GM12864 (cell line): ENCODE measurements at regions not wholly inside any gene's neighbourhood (a gene's known extent, or its start where the extent isn't known, plus 50 kb on each side); places are given as distances from the start of the nearest gene placed in this dataset.

Experiments used
- DNase-seq: peaks from one replicate; pipeline ENCODE4 v3.0.0-alpha.2; 2011; ENCODE audit warnings: low read depth
- H3K4me3 ChIP-seq: 2 replicates; pipeline ENCODE4 v1.5.1; 2011; ENCODE audit warnings: mild to moderate bottlenecking, low read depth, low read length, control low read depth
- CTCF ChIP-seq: IDR thresholded peaks from 2 replicates; pipeline ENCODE4 v1.5.1; 2011; ENCODE audit warnings: low read depth, mild to moderate bottlenecking, moderate library complexity, low read length, control low read depth, inconsistent platforms; ENCODE audit errors: missing control alignments

GRCh38 chrX:8374041-8374825, 90.4 kb upstream of the VCX3B start:
- H3K4me3 ChIP-seq, result no peak overlapping the region
- DNase-seq, result no peak
- TF ChIP-seq CTCF, result no peak

GRCh38 chrX:8377041-8377440, 87.6 kb upstream of the VCX3B start:
- no peak for DNase-seq
- H3K4me3 ChIP-seq, result no peak overlapping the region
- TF ChIP-seq CTCF, result no peak

- no peak for TF ChIP-seq CTCF
- no peak for DNase-seq
- H3K4me3 ChIP-seq, result no peak overlapping the region
Measured at GRCh38 chrX:8390771-8391170, 73.9 kb upstream of the VCX3B start.

GRCh38 chrX:8403988-8404387, 60.6 kb upstream of the VCX3B start:
- TF ChIP-seq CTCF, result no peak
- no peak overlapping the region for H3K4me3 ChIP-seq
- no peak for DNase-seq

GRCh38 chrX:8404471-8404870, 60.2 kb upstream of the VCX3B start:
- no peak for DNase-seq
- no peak overlapping the region for H3K4me3 ChIP-seq
- TF ChIP-seq CTCF, result no peak

GRCh38 chrX:8404926-8405325, 59.7 kb upstream of the VCX3B start:
- DNase-seq, result no peak
- H3K4me3 ChIP-seq, result no peak overlapping the region

More at GRCh38 chrX:8404926-8405325, 59.7 kb upstream of the VCX3B start:
- no peak for TF ChIP-seq CTCF
